Gastrocnemius medialis (tissue), 4 donors: ENCODE measurements at regions not wholly inside any gene's neighbourhood (a gene's known extent, or its start where the extent isn't known, plus 50 kb on each side); places are given as distances from the start of the nearest gene placed in this dataset.

Experiments
- POLR2A ChIP-seq, 2 donors: fragments of 450-650 bp; IDR thresholded peaks; one replicate each; pipeline ENCODE4 v1.6.1; 2017; ENCODE audit warnings: antibody characterized with exemption in 2 of 2, mild to moderate bottlenecking in 2 of 2, moderate library complexity in 2 of 2
- TF ChIP-seq, protein P1 (sequence below), 5 experiments: fragments of 450-650 bp in 3 of 5; fragments of 200-600 bp in 2 of 5; sonication (generic) in 2 of 5; IDR thresholded peaks in 4 of 5; conservative IDR thresholded peaks in 1 of 5; 1 replicate in 4 of 5; 2 replicates in 1 of 5; pipeline ENCODE4 v1.5.1; 2016 to 2019; ENCODE audit warnings: antibody characterized with exemption in 5 of 5, mild to moderate bottlenecking in 3 of 5, moderate library complexity in 3 of 5

GRCh38 chr12:58117201-58117600 lies 175.8 kb downstream of the ATP23 start:
- no peak for TF ChIP-seq POLR2A (IDR thresholded peaks at IDR 0.05)
- TF ChIP-seq, protein P1, sequence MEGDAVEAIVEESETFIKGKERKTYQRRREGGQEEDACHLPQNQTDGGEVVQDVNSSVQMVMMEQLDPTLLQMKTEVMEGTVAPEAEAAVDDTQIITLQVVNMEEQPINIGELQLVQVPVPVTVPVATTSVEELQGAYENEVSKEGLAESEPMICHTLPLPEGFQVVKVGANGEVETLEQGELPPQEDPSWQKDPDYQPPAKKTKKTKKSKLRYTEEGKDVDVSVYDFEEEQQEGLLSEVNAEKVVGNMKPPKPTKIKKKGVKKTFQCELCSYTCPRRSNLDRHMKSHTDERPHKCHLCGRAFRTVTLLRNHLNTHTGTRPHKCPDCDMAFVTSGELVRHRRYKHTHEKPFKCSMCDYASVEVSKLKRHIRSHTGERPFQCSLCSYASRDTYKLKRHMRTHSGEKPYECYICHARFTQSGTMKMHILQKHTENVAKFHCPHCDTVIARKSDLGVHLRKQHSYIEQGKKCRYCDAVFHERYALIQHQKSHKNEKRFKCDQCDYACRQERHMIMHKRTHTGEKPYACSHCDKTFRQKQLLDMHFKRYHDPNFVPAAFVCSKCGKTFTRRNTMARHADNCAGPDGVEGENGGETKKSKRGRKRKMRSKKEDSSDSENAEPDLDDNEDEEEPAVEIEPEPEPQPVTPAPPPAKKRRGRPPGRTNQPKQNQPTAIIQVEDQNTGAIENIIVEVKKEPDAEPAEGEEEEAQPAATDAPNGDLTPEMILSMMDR (IDR thresholded peaks at IDR 0.05 in 4 of 5, conservative IDR thresholded peaks at IDR 0.05 in 1 of 5), result no peak
